GM23338 (cell line): ENCODE measurements at regions not wholly inside any gene's neighbourhood (a gene's known extent, or its start where the extent isn't known, plus 50 kb on each side); places are given as distances from the start of the nearest gene placed in this dataset.

Experiments used
- ATAC-seq: fragments of 200-7000 bp; cut with Tn5 transposase; 3 replicates; pipeline ENCODE4 v1.9.1; 2020
- DNase-seq: peaks from one replicate; pipeline ENCODE4 v3.0.0-alpha.2; 2015; ENCODE audit warnings: low spot score
- H2AFZ ChIP-seq: fragments of 200-600 bp; sonication (generic); 2 replicates; pipeline ENCODE4 v1.8.0; 2016; ENCODE audit warnings: antibody characterized with exemption, mild to moderate bottlenecking, moderate library complexity
- H3F3A ChIP-seq: fragments of 200-600 bp; sonication (generic); replicated peaks from 2 replicates; pipeline ENCODE4 v1.8.0; 2017; ENCODE audit warnings: antibody characterized with exemption, mixed run types, low read depth
- H3K27ac ChIP-seq: fragments of 200-600 bp; sonication (generic); 2 replicates; pipeline ENCODE4 v1.6.1; 2016; ENCODE audit warnings: low read depth
- H3K27me3 ChIP-seq: fragments of 200-600 bp; sonication (generic); 2 replicates; pipeline ENCODE4 v1.8.0; 2016; ENCODE audit warnings: mild to moderate bottlenecking, mixed run types, moderate library complexity; ENCODE audit not compliant: insufficient read depth
- H3K36me3 ChIP-seq: fragments of 200-600 bp; sonication (generic); 2 replicates; pipeline ENCODE4 v1.8.0; 2016; ENCODE audit warnings: mild to moderate bottlenecking; ENCODE audit not compliant: insufficient read depth
- H3K4me1 ChIP-seq: fragments of 200-600 bp; sonication (generic); 2 replicates; pipeline ENCODE4 v1.8.0; 2016; ENCODE audit warnings: mild to moderate bottlenecking, moderate library complexity; ENCODE audit not compliant: insufficient read depth
- H3K4me2 ChIP-seq: fragments of 200-600 bp; sonication (generic); 2 replicates; pipeline ENCODE4 v1.7.1; 2017; ENCODE audit warnings: mixed run types
- H3K4me3 ChIP-seq: fragments of 200-600 bp; sonication (generic); 2 replicates; pipeline ENCODE4 v1.6.1; 2016; ENCODE audit warnings: mixed run types
- H3K79me2 ChIP-seq: fragments of 200-600 bp; sonication (generic); replicated peaks from 2 replicates; pipeline ENCODE4 v1.8.0; 2017; ENCODE audit warnings: mild to moderate bottlenecking; ENCODE audit not compliant: insufficient read depth
- H3K9me2 ChIP-seq: fragments of 200-600 bp; sonication (generic); 2 replicates; pipeline ENCODE4 v1.8.0; 2017; ENCODE audit not compliant: insufficient read depth
- H4K20me1 ChIP-seq: fragments of 200-600 bp; sonication (generic); replicated peaks from 2 replicates; pipeline ENCODE4 v1.8.0; 2017; ENCODE audit warnings: mild to moderate bottlenecking; ENCODE audit not compliant: insufficient read depth
- H3K27ac Mint-ChIP-seq: 2 replicates; pipeline ENCODE4 v1.8.0; 2020; ENCODE audit warnings: inconsistent platforms, mild to moderate bottlenecking, moderate library complexity, mixed read lengths
- H3K27me3 Mint-ChIP-seq: 3 replicates; pipeline ENCODE4 v1.8.0; 2022; ENCODE audit warnings: low read depth, mild to moderate bottlenecking, moderate library complexity, mixed read lengths, inconsistent platforms; ENCODE audit not compliant: insufficient read depth, poor library complexity
- H3K36me3 Mint-ChIP-seq: 3 replicates; pipeline ENCODE4 v1.8.0; 2021; ENCODE audit warnings: low read depth, mild to moderate bottlenecking, inconsistent platforms, moderate library complexity, mixed read lengths
- H3K4me1 Mint-ChIP-seq: 3 replicates; pipeline ENCODE4 v1.8.0; 2020; ENCODE audit warnings: mild to moderate bottlenecking, inconsistent platforms, mixed read lengths
- H3K4me3 Mint-ChIP-seq: 3 replicates; pipeline ENCODE4 v1.8.0; 2021; ENCODE audit warnings: moderate library complexity, mild to moderate bottlenecking, inconsistent platforms, mixed read lengths
- H3K9me3 Mint-ChIP-seq: 3 replicates; pipeline ENCODE4 v1.8.0; 2020; ENCODE audit warnings: moderate library complexity, mild to moderate bottlenecking, inconsistent platforms, mixed read lengths
- CREB1 ChIP-seq: fragments of 250-450 bp; sonication (Bioruptor Pico); IDR thresholded peaks from 2 replicates; pipeline ENCODE4 v1.5.0; 2020; ENCODE audit warnings: low read depth, mild to moderate bottlenecking, moderate library complexity
- CTCF ChIP-seq, 2 experiments: fragments of 200-600 bp in 1 of 2; sonication (generic) in 1 of 2; conservative IDR thresholded peaks; 2 replicates each; pipeline versions ENCODE4 v1.5.1 to v1.6.1; 2016 to 2017; ENCODE audit warnings: antibody characterized with exemption in 2 of 2, low read depth in 2 of 2, mild to moderate bottlenecking in 2 of 2, moderate library complexity in 1 of 2
- ETS1 ChIP-seq: IDR thresholded peaks from 2 replicates; pipeline ENCODE4 v1.6.1; 2016; ENCODE audit warnings: antibody characterized with exemption
- EZH2 ChIP-seq: fragments of 200-600 bp; sonication (generic); IDR thresholded peaks from one replicate; pipeline ENCODE4 v1.8.0; 2017; ENCODE audit warnings: antibody characterized with exemption, mild to moderate bottlenecking, low read depth; ENCODE audit not compliant: unreplicated experiment
- EZH2phosphoT487 ChIP-seq: fragments of 200-600 bp; sonication (generic); IDR thresholded peaks from one replicate; pipeline ENCODE4 v1.8.1; 2018; ENCODE audit warnings: antibody characterized with exemption; ENCODE audit not compliant: unreplicated experiment
- JUNB ChIP-seq: IDR thresholded peaks from one replicate; pipeline ENCODE4 v1.6.1; 2016; ENCODE audit warnings: antibody characterized with exemption; ENCODE audit not compliant: unreplicated experiment
- NANOG ChIP-seq: IDR thresholded peaks from 2 replicates; pipeline ENCODE4 v1.6.1; 2016; ENCODE audit warnings: antibody characterized with exemption, borderline replicate concordance
- POLR2AphosphoS5 ChIP-seq: IDR thresholded peaks from 2 replicates; pipeline ENCODE4 v1.6.1; 2016; ENCODE audit warnings: antibody characterized with exemption, low read depth
- REST ChIP-seq: IDR thresholded peaks from one replicate; pipeline ENCODE4 v1.6.1; 2018; ENCODE audit warnings: antibody characterized with exemption; ENCODE audit not compliant: unreplicated experiment
- STAT1 ChIP-seq: IDR thresholded peaks from one replicate; pipeline ENCODE4 v1.6.1; 2016; ENCODE audit warnings: antibody characterized with exemption; ENCODE audit not compliant: unreplicated experiment
- ZNF114 ChIP-seq: fragments of 250-450 bp; sonication (Bioruptor Pico); IDR thresholded peaks from 2 replicates; pipeline ENCODE4 v1.5.0; 2020; ENCODE audit warnings: mild to moderate bottlenecking, moderate library complexity
- ZNF331 ChIP-seq: fragments of 250-450 bp; sonication (Bioruptor Pico); IDR thresholded peaks from 2 replicates; pipeline ENCODE4 v1.5.0; 2020; ENCODE audit warnings: low read depth, mild to moderate bottlenecking, moderate library complexity
- ZNF462 ChIP-seq: fragments of 250-450 bp; sonication (Bioruptor Pico); IDR thresholded peaks from 2 replicates; pipeline ENCODE4 v1.5.0; 2020; ENCODE audit warnings: mild to moderate bottlenecking, moderate library complexity

GRCh38 chr11:37496201-37496600 lies 898.2 kb upstream of the RAG2 start:
- H3K4me2 ChIP-seq: no peak overlapping the region
- Mint-ChIP-seq H3K27me3 (no peaks in the 10 kb centered on the region), H3K4me1 (no peaks in the 10 kb centered on the region), H3K36me3 (no peaks in the 10 kb centered on the region), H3K27ac (no peak overlapping the region), H3K4me3 (no peak overlapping the region), H3K9me3 (peaks cover 4% of the 10 kb centered on the region; the same call in 1 of the 3 replicates)
- no peak for TF ChIP-seq ETS1
- no peak for TF ChIP-seq NANOG
- no peak for TF ChIP-seq JUNB
- no peak for TF ChIP-seq STAT1
- no peak for TF ChIP-seq ZNF331 (CRISPR knock-in tag)
- TF ChIP-seq EZH2phosphoT487: no peak
- no peak for TF ChIP-seq CREB1
- TF ChIP-seq ZNF462 (CRISPR knock-in tag): no peak
- no peak for TF ChIP-seq EZH2
- TF ChIP-seq ZNF114: no peak
- no peak for TF ChIP-seq REST
- no peak for TF ChIP-seq POLR2AphosphoS5
- no peak for TF ChIP-seq CTCF (conservative IDR thresholded peaks at IDR 0.05; ENCODE audit: low read depth in 2 of 2)
- no peaks in the 10 kb centered on the region for H3K79me2 ChIP-seq
- H4K20me1 ChIP-seq: no peaks in the 10 kb centered on the region
- H3K9me2 ChIP-seq: 0 out of 2 replicates have a peak, but pooled peaks cover 3% of the 10 kb centered on the region
- ATAC-seq: no peak
- H3F3A ChIP-seq: no peaks in the 10 kb centered on the region
- H3K4me3 ChIP-seq: no peak overlapping the region
- H3K36me3 ChIP-seq: peaks cover 3% of the 10 kb centered on the region; the same call in 1 of the 2 replicates
- H2AFZ ChIP-seq: no peak overlapping the region
- no peaks in the 10 kb centered on the region for H3K4me1 ChIP-seq
- H3K27ac ChIP-seq: no peak overlapping the region
- no peak for DNase-seq
- no peaks in the 10 kb centered on the region for H3K27me3 ChIP-seq
